GM23338 (cell line): ENCODE measurements at regions not wholly inside any gene's neighbourhood (a gene's known extent, or its start where the extent isn't known, plus 50 kb on each side); places are given as distances from the start of the nearest gene placed in this dataset.

Experiments
- CREB1 ChIP-seq: fragments of 250-450 bp; sonication (Bioruptor Pico); IDR thresholded peaks from 2 replicates; pipeline ENCODE4 v1.5.0; 2020; ENCODE audit warnings: low read depth, mild to moderate bottlenecking, moderate library complexity
- EZH2 ChIP-seq: fragments of 200-600 bp; sonication (generic); IDR thresholded peaks from one replicate; pipeline ENCODE4 v1.8.0; 2017; ENCODE audit warnings: antibody characterized with exemption, mild to moderate bottlenecking, low read depth; ENCODE audit not compliant: unreplicated experiment
- EZH2phosphoT487 ChIP-seq: fragments of 200-600 bp; sonication (generic); IDR thresholded peaks from one replicate; pipeline ENCODE4 v1.8.1; 2018; ENCODE audit warnings: antibody characterized with exemption; ENCODE audit not compliant: unreplicated experiment
- JUNB ChIP-seq: IDR thresholded peaks from one replicate; pipeline ENCODE4 v1.6.1; 2016; ENCODE audit warnings: antibody characterized with exemption; ENCODE audit not compliant: unreplicated experiment
- POLR2AphosphoS5 ChIP-seq: IDR thresholded peaks from 2 replicates; pipeline ENCODE4 v1.6.1; 2016; ENCODE audit warnings: antibody characterized with exemption, low read depth
- STAT1 ChIP-seq: IDR thresholded peaks from one replicate; pipeline ENCODE4 v1.6.1; 2016; ENCODE audit warnings: antibody characterized with exemption; ENCODE audit not compliant: unreplicated experiment
- ZNF331 ChIP-seq: fragments of 250-450 bp; sonication (Bioruptor Pico); IDR thresholded peaks from 2 replicates; pipeline ENCODE4 v1.5.0; 2020; ENCODE audit warnings: low read depth, mild to moderate bottlenecking, moderate library complexity
- TF ChIP-seq, protein P1 (sequence below): fragments of 250-450 bp; sonication (Bioruptor Pico); IDR thresholded peaks from 2 replicates; pipeline ENCODE4 v1.5.0; 2020; ENCODE audit warnings: mild to moderate bottlenecking, moderate library complexity
- TF ChIP-seq, protein P2 (sequence below): IDR thresholded peaks from one replicate; pipeline ENCODE4 v1.6.1; 2018; ENCODE audit warnings: antibody characterized with exemption; ENCODE audit not compliant: unreplicated experiment
- TF ChIP-seq, protein P3 (sequence below), 2 experiments: fragments of 200-600 bp in 1 of 2; sonication (generic) in 1 of 2; conservative IDR thresholded peaks; 2 replicates each; pipeline versions ENCODE4 v1.5.1 to v1.6.1; 2016 to 2017; ENCODE audit warnings: antibody characterized with exemption in 2 of 2, low read depth in 2 of 2, mild to moderate bottlenecking in 2 of 2, moderate library complexity in 1 of 2

DNA sequence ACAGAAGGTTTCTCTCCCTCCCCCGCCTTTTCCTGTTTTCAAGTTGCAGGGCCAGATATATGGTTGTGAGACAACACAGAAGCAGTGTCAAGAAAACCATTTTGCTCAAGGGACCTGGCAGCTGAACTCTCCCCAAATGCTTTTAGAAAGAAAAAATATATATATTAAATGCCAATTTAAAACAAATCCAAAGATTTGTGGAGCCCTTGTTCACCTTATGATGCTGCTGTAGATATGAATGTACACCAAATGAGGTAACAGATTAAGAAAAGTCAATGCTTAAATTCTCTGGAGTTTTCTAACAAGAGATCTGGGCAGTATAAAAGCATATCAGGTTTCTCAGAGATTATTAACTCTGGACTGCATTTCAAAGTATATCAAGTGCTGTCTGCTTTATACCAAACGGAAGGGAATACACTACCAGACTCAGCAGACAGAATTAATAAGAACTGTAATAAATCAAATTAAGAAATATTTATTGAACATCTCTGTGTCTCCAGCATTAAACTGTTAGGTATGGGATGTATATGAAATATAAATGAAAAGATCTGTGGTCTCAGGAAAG lies 357.5 kb downstream of the HDGFL1 start (continued):
- TF ChIP-seq, protein P1, sequence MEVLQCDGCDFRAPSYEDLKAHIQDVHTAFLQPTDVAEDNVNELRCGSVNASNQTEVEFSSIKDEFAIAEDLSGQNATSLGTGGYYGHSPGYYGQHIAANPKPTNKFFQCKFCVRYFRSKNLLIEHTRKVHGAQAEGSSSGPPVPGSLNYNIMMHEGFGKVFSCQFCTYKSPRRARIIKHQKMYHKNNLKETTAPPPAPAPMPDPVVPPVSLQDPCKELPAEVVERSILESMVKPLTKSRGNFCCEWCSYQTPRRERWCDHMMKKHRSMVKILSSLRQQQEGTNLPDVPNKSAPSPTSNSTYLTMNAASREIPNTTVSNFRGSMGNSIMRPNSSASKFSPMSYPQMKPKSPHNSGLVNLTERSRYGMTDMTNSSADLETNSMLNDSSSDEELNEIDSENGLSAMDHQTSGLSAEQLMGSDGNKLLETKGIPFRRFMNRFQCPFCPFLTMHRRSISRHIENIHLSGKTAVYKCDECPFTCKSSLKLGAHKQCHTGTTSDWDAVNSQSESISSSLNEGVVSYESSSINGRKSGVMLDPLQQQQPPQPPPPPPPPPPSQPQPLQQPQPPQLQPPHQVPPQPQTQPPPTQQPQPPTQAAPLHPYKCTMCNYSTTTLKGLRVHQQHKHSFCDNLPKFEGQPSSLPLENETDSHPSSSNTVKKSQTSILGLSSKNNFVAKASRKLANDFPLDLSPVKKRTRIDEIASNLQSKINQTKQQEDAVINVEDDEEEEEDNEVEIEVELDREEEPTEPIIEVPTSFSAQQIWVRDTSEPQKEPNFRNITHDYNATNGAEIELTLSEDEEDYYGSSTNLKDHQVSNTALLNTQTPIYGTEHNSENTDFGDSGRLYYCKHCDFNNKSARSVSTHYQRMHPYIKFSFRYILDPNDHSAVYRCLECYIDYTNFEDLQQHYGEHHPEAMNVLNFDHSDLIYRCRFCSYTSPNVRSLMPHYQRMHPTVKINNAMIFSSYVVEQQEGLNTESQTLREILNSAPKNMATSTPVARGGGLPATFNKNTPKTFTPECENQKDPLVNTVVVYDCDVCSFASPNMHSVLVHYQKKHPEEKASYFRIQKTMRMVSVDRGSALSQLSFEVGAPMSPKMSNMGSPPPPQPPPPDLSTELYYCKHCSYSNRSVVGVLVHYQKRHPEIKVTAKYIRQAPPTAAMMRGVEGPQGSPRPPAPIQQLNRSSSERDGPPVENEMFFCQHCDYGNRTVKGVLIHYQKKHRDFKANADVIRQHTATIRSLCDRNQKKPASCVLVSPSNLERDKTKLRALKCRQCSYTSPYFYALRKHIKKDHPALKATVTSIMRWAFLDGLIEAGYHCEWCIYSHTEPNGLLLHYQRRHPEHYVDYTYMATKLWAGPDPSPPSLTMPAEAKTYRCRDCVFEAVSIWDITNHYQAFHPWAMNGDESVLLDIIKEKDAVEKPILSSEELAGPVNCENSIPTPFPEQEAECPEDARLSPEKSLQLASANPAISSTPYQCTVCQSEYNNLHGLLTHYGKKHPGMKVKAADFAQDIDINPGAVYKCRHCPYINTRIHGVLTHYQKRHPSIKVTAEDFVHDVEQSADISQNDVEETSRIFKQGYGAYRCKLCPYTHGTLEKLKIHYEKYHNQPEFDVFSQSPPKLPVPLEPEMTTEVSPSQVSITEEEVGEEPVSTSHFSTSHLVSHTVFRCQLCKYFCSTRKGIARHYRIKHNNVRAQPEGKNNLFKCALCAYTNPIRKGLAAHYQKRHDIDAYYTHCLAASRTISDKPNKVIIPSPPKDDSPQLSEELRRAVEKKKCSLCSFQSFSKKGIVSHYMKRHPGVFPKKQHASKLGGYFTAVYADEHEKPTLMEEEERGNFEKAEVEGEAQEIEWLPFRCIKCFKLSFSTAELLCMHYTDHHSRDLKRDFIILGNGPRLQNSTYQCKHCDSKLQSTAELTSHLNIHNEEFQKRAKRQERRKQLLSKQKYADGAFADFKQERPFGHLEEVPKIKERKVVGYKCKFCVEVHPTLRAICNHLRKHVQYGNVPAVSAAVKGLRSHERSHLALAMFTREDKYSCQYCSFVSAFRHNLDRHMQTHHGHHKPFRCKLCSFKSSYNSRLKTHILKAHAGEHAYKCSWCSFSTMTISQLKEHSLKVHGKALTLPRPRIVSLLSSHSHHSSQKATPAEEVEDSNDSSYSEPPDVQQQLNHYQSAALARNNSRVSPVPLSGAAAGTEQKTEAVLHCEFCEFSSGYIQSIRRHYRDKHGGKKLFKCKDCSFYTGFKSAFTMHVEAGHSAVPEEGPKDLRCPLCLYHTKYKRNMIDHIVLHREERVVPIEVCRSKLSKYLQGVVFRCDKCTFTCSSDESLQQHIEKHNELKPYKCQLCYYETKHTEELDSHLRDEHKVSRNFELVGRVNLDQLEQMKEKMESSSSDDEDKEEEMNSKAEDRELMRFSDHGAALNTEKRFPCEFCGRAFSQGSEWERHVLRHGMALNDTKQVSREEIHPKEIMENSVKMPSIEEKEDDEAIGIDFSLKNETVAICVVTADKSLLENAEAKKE = no peak
- TF ChIP-seq POLR2AphosphoS5 (no peak), JUNB (no peak), CREB1 (CRISPR knock-in tag) (no peak), EZH2phosphoT487 (no peak), EZH2 (no peak), STAT1 (no peak), ZNF331 (no peak)
- TF ChIP-seq, protein P2, sequence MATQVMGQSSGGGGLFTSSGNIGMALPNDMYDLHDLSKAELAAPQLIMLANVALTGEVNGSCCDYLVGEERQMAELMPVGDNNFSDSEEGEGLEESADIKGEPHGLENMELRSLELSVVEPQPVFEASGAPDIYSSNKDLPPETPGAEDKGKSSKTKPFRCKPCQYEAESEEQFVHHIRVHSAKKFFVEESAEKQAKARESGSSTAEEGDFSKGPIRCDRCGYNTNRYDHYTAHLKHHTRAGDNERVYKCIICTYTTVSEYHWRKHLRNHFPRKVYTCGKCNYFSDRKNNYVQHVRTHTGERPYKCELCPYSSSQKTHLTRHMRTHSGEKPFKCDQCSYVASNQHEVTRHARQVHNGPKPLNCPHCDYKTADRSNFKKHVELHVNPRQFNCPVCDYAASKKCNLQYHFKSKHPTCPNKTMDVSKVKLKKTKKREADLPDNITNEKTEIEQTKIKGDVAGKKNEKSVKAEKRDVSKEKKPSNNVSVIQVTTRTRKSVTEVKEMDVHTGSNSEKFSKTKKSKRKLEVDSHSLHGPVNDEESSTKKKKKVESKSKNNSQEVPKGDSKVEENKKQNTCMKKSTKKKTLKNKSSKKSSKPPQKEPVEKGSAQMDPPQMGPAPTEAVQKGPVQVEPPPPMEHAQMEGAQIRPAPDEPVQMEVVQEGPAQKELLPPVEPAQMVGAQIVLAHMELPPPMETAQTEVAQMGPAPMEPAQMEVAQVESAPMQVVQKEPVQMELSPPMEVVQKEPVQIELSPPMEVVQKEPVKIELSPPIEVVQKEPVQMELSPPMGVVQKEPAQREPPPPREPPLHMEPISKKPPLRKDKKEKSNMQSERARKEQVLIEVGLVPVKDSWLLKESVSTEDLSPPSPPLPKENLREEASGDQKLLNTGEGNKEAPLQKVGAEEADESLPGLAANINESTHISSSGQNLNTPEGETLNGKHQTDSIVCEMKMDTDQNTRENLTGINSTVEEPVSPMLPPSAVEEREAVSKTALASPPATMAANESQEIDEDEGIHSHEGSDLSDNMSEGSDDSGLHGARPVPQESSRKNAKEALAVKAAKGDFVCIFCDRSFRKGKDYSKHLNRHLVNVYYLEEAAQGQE = no peak
- TF ChIP-seq, protein P3, sequence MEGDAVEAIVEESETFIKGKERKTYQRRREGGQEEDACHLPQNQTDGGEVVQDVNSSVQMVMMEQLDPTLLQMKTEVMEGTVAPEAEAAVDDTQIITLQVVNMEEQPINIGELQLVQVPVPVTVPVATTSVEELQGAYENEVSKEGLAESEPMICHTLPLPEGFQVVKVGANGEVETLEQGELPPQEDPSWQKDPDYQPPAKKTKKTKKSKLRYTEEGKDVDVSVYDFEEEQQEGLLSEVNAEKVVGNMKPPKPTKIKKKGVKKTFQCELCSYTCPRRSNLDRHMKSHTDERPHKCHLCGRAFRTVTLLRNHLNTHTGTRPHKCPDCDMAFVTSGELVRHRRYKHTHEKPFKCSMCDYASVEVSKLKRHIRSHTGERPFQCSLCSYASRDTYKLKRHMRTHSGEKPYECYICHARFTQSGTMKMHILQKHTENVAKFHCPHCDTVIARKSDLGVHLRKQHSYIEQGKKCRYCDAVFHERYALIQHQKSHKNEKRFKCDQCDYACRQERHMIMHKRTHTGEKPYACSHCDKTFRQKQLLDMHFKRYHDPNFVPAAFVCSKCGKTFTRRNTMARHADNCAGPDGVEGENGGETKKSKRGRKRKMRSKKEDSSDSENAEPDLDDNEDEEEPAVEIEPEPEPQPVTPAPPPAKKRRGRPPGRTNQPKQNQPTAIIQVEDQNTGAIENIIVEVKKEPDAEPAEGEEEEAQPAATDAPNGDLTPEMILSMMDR (conservative IDR thresholded peaks at IDR 0.05; ENCODE audit: low read depth in 2 of 2) = no peak
